H9 (cell line): ENCODE measurements at regions not wholly inside any gene's neighbourhood (a gene's known extent, or its start where the extent isn't known, plus 50 kb on each side); places are given as distances from the start of the nearest gene placed in this dataset.

ENCODE experiments used
- DNase-seq: peaks from one replicate; pipeline ENCODE4 v3.0.0-alpha.2; 2017
- H2AFZ ChIP-seq: one replicate; pipeline ENCODE4 v1.6.1; 2013; ENCODE audit warnings: mild to moderate bottlenecking, low read length, control low read depth, moderate library complexity
- H2AK5ac ChIP-seq: 2 replicates; pipeline ENCODE4 v1.6.1; 2013; ENCODE audit warnings: low read length, control low read depth, mixed read lengths; ENCODE audit not compliant: insufficient read length
- H2BK120ac ChIP-seq: one replicate; pipeline ENCODE4 v1.6.1; 2013; ENCODE audit warnings: low read depth, mild to moderate bottlenecking, low read length, control low read depth, inconsistent platforms; ENCODE audit not compliant: poor library complexity, severe bottlenecking
- H2BK12ac ChIP-seq: 2 replicates; pipeline ENCODE4 v1.6.1; 2013; ENCODE audit warnings: low read length, control low read depth, mixed read lengths, low read depth; ENCODE audit not compliant: insufficient read length
- H2BK15ac ChIP-seq: 2 replicates; pipeline ENCODE4 v1.6.1; 2013; ENCODE audit warnings: low read depth, low read length, control low read depth
- H2BK20ac ChIP-seq: one replicate; pipeline ENCODE4 v1.6.1; 2013; ENCODE audit warnings: low read depth, mild to moderate bottlenecking, low read length, control low read depth, inconsistent platforms; ENCODE audit not compliant: poor library complexity, severe bottlenecking
- H2BK5ac ChIP-seq: 2 replicates; pipeline ENCODE4 v1.6.1; 2013; ENCODE audit warnings: low read length, control low read depth, mixed read lengths; ENCODE audit not compliant: insufficient read length
- H3K14ac ChIP-seq: 2 replicates; pipeline ENCODE4 v1.6.1; 2013; ENCODE audit warnings: low read length, control low read depth; ENCODE audit not compliant: insufficient read depth
- H3K18ac ChIP-seq: 2 replicates; pipeline ENCODE4 v1.6.1; 2013; ENCODE audit warnings: low read depth, mild to moderate bottlenecking, mixed read lengths, low read length, control low read depth; ENCODE audit not compliant: insufficient read length
- H3K23ac ChIP-seq: 2 replicates; pipeline ENCODE4 v1.6.1; 2013; ENCODE audit warnings: low read length, control low read depth, mixed read lengths, low read depth; ENCODE audit not compliant: insufficient read length
- H3K23me2 ChIP-seq: 2 replicates; pipeline ENCODE4 v1.6.1; 2013; ENCODE audit warnings: low read depth, mild to moderate bottlenecking, mixed read lengths, low read length, control low read depth; ENCODE audit not compliant: insufficient read length, poor library complexity, severe bottlenecking
- H3K27ac ChIP-seq: 2 replicates; pipeline ENCODE4 v1.5.1; 2013; ENCODE audit warnings: low read length, control low read depth, mixed read lengths, low read depth; ENCODE audit not compliant: insufficient read length
- H3K27me3 ChIP-seq: 2 replicates; pipeline ENCODE4 v1.6.1; 2013; ENCODE audit warnings: low read length, control low read depth, inconsistent platforms; ENCODE audit not compliant: insufficient read depth
- H3K4ac ChIP-seq: 2 replicates; pipeline ENCODE4 v1.6.1; 2013; ENCODE audit warnings: low read depth, mild to moderate bottlenecking, control low read depth, inconsistent platforms, low read length, moderate library complexity
- H3K4me1 ChIP-seq: 2 replicates; pipeline ENCODE4 v1.6.1; 2013; ENCODE audit warnings: low read length, control low read depth, inconsistent platforms; ENCODE audit not compliant: insufficient read depth
- H3K4me2 ChIP-seq: 2 replicates; pipeline ENCODE4 v1.6.1; 2013; ENCODE audit warnings: low read length, control low read depth, mixed read lengths; ENCODE audit not compliant: insufficient read length, insufficient read depth
- H3K56ac ChIP-seq: 2 replicates; pipeline ENCODE4 v1.6.1; 2013; ENCODE audit warnings: low read depth, mild to moderate bottlenecking, mixed read lengths, low read length, control low read depth; ENCODE audit not compliant: insufficient read length
- H3K79me1 ChIP-seq: 2 replicates; pipeline ENCODE4 v1.6.1; 2013; ENCODE audit warnings: low read depth, mild to moderate bottlenecking, moderate library complexity, low read length, control low read depth, inconsistent platforms; ENCODE audit not compliant: insufficient read depth, poor library complexity, severe bottlenecking
- H3K79me2 ChIP-seq: 2 replicates; pipeline ENCODE4 v1.6.1; 2013; ENCODE audit warnings: low read length, control low read depth, inconsistent platforms; ENCODE audit not compliant: insufficient read depth
- H3K9ac ChIP-seq: 2 replicates; pipeline ENCODE4 v1.6.1; 2013; ENCODE audit warnings: low read length, control low read depth, mixed read lengths; ENCODE audit not compliant: insufficient read length; ENCODE audit errors: extremely low read depth
- H3K9me3 ChIP-seq: one replicate; pipeline ENCODE4 v1.6.1; 2013; ENCODE audit warnings: low read depth, low read length, inconsistent platforms; ENCODE audit not compliant: control insufficient read depth
- H3T11ph ChIP-seq: one replicate; pipeline ENCODE4 v1.6.1; 2013; ENCODE audit warnings: mild to moderate bottlenecking, low read length, control low read depth, inconsistent platforms
- H4K20me1 ChIP-seq: one replicate; pipeline ENCODE4 v1.6.1; 2013; ENCODE audit not compliant: control insufficient read depth, insufficient read length, insufficient read depth
- H4K5ac ChIP-seq: 2 replicates; pipeline ENCODE4 v1.6.1; 2013; ENCODE audit warnings: low read depth, mild to moderate bottlenecking, mixed read lengths, low read length, control low read depth; ENCODE audit not compliant: insufficient read length
- H4K8ac ChIP-seq: replicated peaks from 2 replicates; pipeline ENCODE4 v1.6.1; 2013; ENCODE audit warnings: low read length, control low read depth, mixed read lengths, low read depth; ENCODE audit not compliant: insufficient read length
- H4K91ac ChIP-seq: 2 replicates; pipeline ENCODE4 v1.6.1; 2013; ENCODE audit warnings: low read depth, mild to moderate bottlenecking, moderate library complexity, mixed read lengths, low read length, control low read depth; ENCODE audit not compliant: insufficient read length
- H3K27ac Mint-ChIP-seq, 3 experiments: 2 replicates in 2 of 3; 3 replicates in 1 of 3; pipeline ENCODE4 v1.8.0; 2020 to 2021; ENCODE audit warnings: mixed read lengths in 3 of 3, mild to moderate bottlenecking in 1 of 3, moderate library complexity in 1 of 3
- H3K27me3 Mint-ChIP-seq: 2 replicates; pipeline ENCODE4 v1.8.0; 2021; ENCODE audit warnings: low read depth, mild to moderate bottlenecking, moderate library complexity, mixed read lengths
- H3K36me3 Mint-ChIP-seq, 3 experiments: 2 replicates in 2 of 3; 3 replicates in 1 of 3; pipeline ENCODE4 v1.8.0; 2020 to 2021; ENCODE audit warnings: low read depth in 3 of 3, mixed read lengths in 3 of 3; ENCODE audit not compliant: insufficient read depth in 1 of 3
- H3K4me1 Mint-ChIP-seq, 2 experiments: 2 replicates each; pipeline ENCODE4 v1.8.0; 2020; ENCODE audit warnings: mixed read lengths in 2 of 2
- H3K4me3 Mint-ChIP-seq, 2 experiments: 2 replicates in 1 of 2; 3 replicates in 1 of 2; pipeline ENCODE4 v1.8.0; 2020 to 2021; ENCODE audit warnings: mild to moderate bottlenecking in 2 of 2, mixed read lengths in 2 of 2, moderate library complexity in 1 of 2
- H3K9me3 Mint-ChIP-seq, 2 experiments: 2 replicates in 1 of 2; 3 replicates in 1 of 2; pipeline ENCODE4 v1.8.0; 2020; ENCODE audit warnings: mild to moderate bottlenecking in 2 of 2, mixed read lengths in 2 of 2, moderate library complexity in 1 of 2
- WGBS: extraction: QIAGEN DNeasy Blood & Tissue Kit; methylation state at CpG from one replicate; pipeline ENCODE4 v1.1.7; 2013; ENCODE audit warnings: missing lambda C conversion rate, low lambda C conversion rate, mixed read lengths; ENCODE audit not compliant: insufficient read length; ENCODE audit errors: extremely low coverage; 5-methylcytosine and 5-hydroxymethylcytosine counted together
- TF ChIP-seq, protein P1 (sequence below): fragments of 200-600 bp; sonication (generic); conservative IDR thresholded peaks from 3 replicates; pipeline ENCODE4 v1.8.0; 2021; ENCODE audit warnings: antibody characterized with exemption, mild to moderate bottlenecking

- no peak overlapping the region for H3K23ac ChIP-seq
- H3K56ac ChIP-seq, result no peak overlapping the region
- H3K4me3 Mint-ChIP-seq, result no peak overlapping the region
- H3K14ac ChIP-seq, result no peak overlapping the region
- H3K36me3 Mint-ChIP-seq, result peaks cover 0 to 4% (median 0%) of the 10 kb centered on the region in 3 experiments; a peak in 1 of 7 replicates
- H3K4me2 ChIP-seq, result no peak overlapping the region
- H3K9me3 ChIP-seq, result no peaks in the 10 kb centered on the region
- H3K27ac Mint-ChIP-seq, result peak overlapping the region in 1 of 3 experiments; percentile 34; a peak in 1 of 7 replicates
- no peak overlapping the region for H3T11ph ChIP-seq
- no peak overlapping the region for H2BK20ac ChIP-seq
- WGBS, result no CpG with 5 or more reads among the region's 21 CpGs
- no peak overlapping the region for H2AFZ ChIP-seq
- no peak overlapping the region for H3K4ac ChIP-seq
- TF ChIP-seq, protein P1, sequence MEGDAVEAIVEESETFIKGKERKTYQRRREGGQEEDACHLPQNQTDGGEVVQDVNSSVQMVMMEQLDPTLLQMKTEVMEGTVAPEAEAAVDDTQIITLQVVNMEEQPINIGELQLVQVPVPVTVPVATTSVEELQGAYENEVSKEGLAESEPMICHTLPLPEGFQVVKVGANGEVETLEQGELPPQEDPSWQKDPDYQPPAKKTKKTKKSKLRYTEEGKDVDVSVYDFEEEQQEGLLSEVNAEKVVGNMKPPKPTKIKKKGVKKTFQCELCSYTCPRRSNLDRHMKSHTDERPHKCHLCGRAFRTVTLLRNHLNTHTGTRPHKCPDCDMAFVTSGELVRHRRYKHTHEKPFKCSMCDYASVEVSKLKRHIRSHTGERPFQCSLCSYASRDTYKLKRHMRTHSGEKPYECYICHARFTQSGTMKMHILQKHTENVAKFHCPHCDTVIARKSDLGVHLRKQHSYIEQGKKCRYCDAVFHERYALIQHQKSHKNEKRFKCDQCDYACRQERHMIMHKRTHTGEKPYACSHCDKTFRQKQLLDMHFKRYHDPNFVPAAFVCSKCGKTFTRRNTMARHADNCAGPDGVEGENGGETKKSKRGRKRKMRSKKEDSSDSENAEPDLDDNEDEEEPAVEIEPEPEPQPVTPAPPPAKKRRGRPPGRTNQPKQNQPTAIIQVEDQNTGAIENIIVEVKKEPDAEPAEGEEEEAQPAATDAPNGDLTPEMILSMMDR, result no peak
- no peak overlapping the region for H2BK12ac ChIP-seq
- no peak overlapping the region for H3K27ac ChIP-seq
- no peaks in the 10 kb centered on the region for H3K79me1 ChIP-seq
- H3K27me3 ChIP-seq, result no peaks in the 10 kb centered on the region
- DNase-seq, result no peak
- H3K18ac ChIP-seq, result no peak overlapping the region
- H4K5ac ChIP-seq, result no peak overlapping the region
- H4K8ac ChIP-seq, result no peak overlapping the region
- no peak overlapping the region for H2BK15ac ChIP-seq
- no peaks in the 10 kb centered on the region; the same call in 1 of the 2 replicates for H3K27me3 Mint-ChIP-seq
- no peak overlapping the region for H3K9ac ChIP-seq
- H4K91ac ChIP-seq, result no peak overlapping the region
- no peaks in the 10 kb centered on the region for H3K23me2 ChIP-seq
- H3K4me1 ChIP-seq, result no peaks in the 10 kb centered on the region
- H3K4me1 Mint-ChIP-seq, result no peaks in the 10 kb centered on the region
- H4K20me1 ChIP-seq, result no peaks in the 10 kb centered on the region
- H2BK5ac ChIP-seq, result no peak overlapping the region
- no peak overlapping the region for H2BK120ac ChIP-seq
- H3K9me3 Mint-ChIP-seq, result peaks cover 0 to 41% of the 10 kb centered on the region in 2 experiments; a peak in 3 of 5 replicates
- H2AK5ac ChIP-seq, result no peak overlapping the region
- H3K79me2 ChIP-seq, result no peaks in the 10 kb centered on the region
Measured at GRCh38 chr20:26277339-26277738, 580.7 kb upstream of the ZNF337 start.
